MG63 (cell line): ENCODE measurements at regions not wholly inside any gene's neighbourhood (a gene's known extent, or its start where the extent isn't known, plus 50 kb on each side); places are given as distances from the start of the nearest gene placed in this dataset.
A peak's percentile ranks its signal among the peaks of the same experiment; 100 is the strongest.

Experiments used
- DNase-seq: peaks from one replicate; pipeline ENCODE4 v3.0.0-alpha.2; 2020
- H3K27me3 ChIP-seq: fragments of 250-450 bp; sonication (Bioruptor Pico); 2 replicates; pipeline ENCODE4 v1.5.1; 2020; ENCODE audit warnings: mild to moderate bottlenecking, moderate library complexity
- H3K36me3 ChIP-seq: fragments of 250-450 bp; sonication (Bioruptor Pico); 2 replicates; pipeline ENCODE4 v1.5.1; 2020; ENCODE audit warnings: mild to moderate bottlenecking, moderate library complexity
- H3K4me3 ChIP-seq: fragments of 250-450 bp; sonication (Bioruptor Pico); 2 replicates; pipeline ENCODE4 v1.5.1; 2020; ENCODE audit warnings: mild to moderate bottlenecking, moderate library complexity
- H3K9me3 ChIP-seq: fragments of 250-450 bp; sonication (Bioruptor Pico); 2 replicates; pipeline ENCODE4 v1.5.1; 2020; ENCODE audit warnings: mild to moderate bottlenecking, moderate library complexity

- H3K36me3 ChIP-seq, result no peaks in the 10 kb centered on the region
- H3K27me3 ChIP-seq, result no peaks in the 10 kb centered on the region
- H3K9me3 ChIP-seq, result no peaks in the 10 kb centered on the region
- peak; percentile 91 for DNase-seq
- no peak overlapping the region for H3K4me3 ChIP-seq
Measured at GRCh38 chr11:42239188-42239587, 779.7 kb upstream of the LRRC4C start.

- Histone ChIP-seq H3K4me3 (no peak overlapping the region), H3K27me3 (no peaks in the 10 kb centered on the region), H3K9me3 (no peaks in the 10 kb centered on the region; the same call in 1 of the 2 replicates), H3K36me3 (no peaks in the 10 kb centered on the region)
- DNase-seq, result no peak
Measured at GRCh38 chr11:42243385-42243784, 783.9 kb upstream of the LRRC4C start.

- DNase-seq, result no peak
- no peaks in the 10 kb centered on the region for H3K36me3 ChIP-seq
- H3K9me3 ChIP-seq, result no peaks in the 10 kb centered on the region; the same call in 1 of the 2 replicates
- no peaks in the 10 kb centered on the region for H3K27me3 ChIP-seq
- H3K4me3 ChIP-seq, result no peak overlapping the region
Measured at GRCh38 chr11:42244376-42244775, 784.9 kb upstream of the LRRC4C start.

GRCh38 chr11:42249401-42249800 lies 789.9 kb upstream of the LRRC4C start:
- DNase-seq, result no peak
- H3K4me3 ChIP-seq, result peak overlapping the region; percentile 12
- no peaks in the 10 kb centered on the region for H3K36me3 ChIP-seq
- H3K27me3 ChIP-seq, result no peaks in the 10 kb centered on the region
- H3K9me3 ChIP-seq, result peaks cover 4% of the 10 kb centered on the region

- H3K9me3 ChIP-seq, result peaks cover 4% of the 10 kb centered on the region
- DNase-seq, result no peak
- H3K36me3 ChIP-seq, result no peaks in the 10 kb centered on the region
- no peaks in the 10 kb centered on the region for H3K27me3 ChIP-seq
- peak overlapping the region; percentile 12 for H3K4me3 ChIP-seq
Measured at GRCh38 chr11:42249956-42250355, 790.5 kb upstream of the LRRC4C start.

- H3K27me3 ChIP-seq, result no peaks in the 10 kb centered on the region
- no peak overlapping the region for H3K4me3 ChIP-seq
- DNase-seq, result no peak
- H3K36me3 ChIP-seq, result no peaks in the 10 kb centered on the region
- peaks cover 7% of the 10 kb centered on the region for H3K9me3 ChIP-seq
Measured at GRCh38 chr11:42251984-42252383, 792.5 kb upstream of the LRRC4C start.

GRCh38 chr11:42253156-42253555 lies 793.7 kb upstream of the LRRC4C start:
- peaks cover 7% of the 10 kb centered on the region for H3K9me3 ChIP-seq
- no peaks in the 10 kb centered on the region for H3K36me3 ChIP-seq
- no peak for DNase-seq
- no peaks in the 10 kb centered on the region for H3K27me3 ChIP-seq
- no peak overlapping the region for H3K4me3 ChIP-seq

GRCh38 chr11:42255906-42256305 lies 796.5 kb upstream of the LRRC4C start:
- H3K9me3 ChIP-seq, result peaks cover 7% of the 10 kb centered on the region; the same call in 1 of the 2 replicates
- no peaks in the 10 kb centered on the region for H3K27me3 ChIP-seq
- no peaks in the 10 kb centered on the region for H3K36me3 ChIP-seq
- DNase-seq, result no peak
- no peak overlapping the region for H3K4me3 ChIP-seq

- no peak for DNase-seq
- Histone ChIP-seq H3K4me3 (no peak overlapping the region), H3K36me3 (no peaks in the 10 kb centered on the region), H3K27me3 (no peaks in the 10 kb centered on the region), H3K9me3 (0 out of 2 replicates have a peak, but pooled peaks cover 2% of the 10 kb centered on the region)
Measured at GRCh38 chr11:42257534-42257933, 798.1 kb upstream of the LRRC4C start.

GRCh38 chr11:42265072-42265471 lies 805.6 kb upstream of the LRRC4C start:
- no peaks in the 10 kb centered on the region for H3K36me3 ChIP-seq
- H3K4me3 ChIP-seq, result no peak overlapping the region
- no peak for DNase-seq
- no peaks in the 10 kb centered on the region for H3K9me3 ChIP-seq
- H3K27me3 ChIP-seq, result no peaks in the 10 kb centered on the region

GRCh38 chr11:42271306-42271705 lies 811.9 kb upstream of the LRRC4C start:
- no peaks in the 10 kb centered on the region for H3K36me3 ChIP-seq
- DNase-seq, result no peak
- no peak overlapping the region for H3K4me3 ChIP-seq
- H3K27me3 ChIP-seq, result no peaks in the 10 kb centered on the region
- peaks cover 27% of the 10 kb centered on the region for H3K9me3 ChIP-seq

- H3K4me3 ChIP-seq, result no peak overlapping the region
- H3K9me3 ChIP-seq, result peaks cover 30% of the 10 kb centered on the region
- no peaks in the 10 kb centered on the region for H3K36me3 ChIP-seq
Measured at GRCh38 chr11:42273977-42274376, 814.5 kb upstream of the LRRC4C start.

GRCh38 chr11:42296910-42297309 lies 837.5 kb upstream of the LRRC4C start:
- H3K36me3 ChIP-seq, result no peaks in the 10 kb centered on the region
- no peak overlapping the region for H3K4me3 ChIP-seq
- H3K9me3 ChIP-seq, result peaks cover 2% of the 10 kb centered on the region; the same call in 1 of the 2 replicates
- H3K27me3 ChIP-seq, result no peaks in the 10 kb centered on the region
- no peak for DNase-seq

More at GRCh38 chr11:42273977-42274376, 814.5 kb upstream of the LRRC4C start:
- no peaks in the 10 kb centered on the region for H3K27me3 ChIP-seq
- no peak for DNase-seq

GRCh38 chr11:42299780-42300179 lies 840.3 kb upstream of the LRRC4C start:
- DNase-seq, result no peak
- H3K27me3 ChIP-seq, result no peaks in the 10 kb centered on the region
- no peak overlapping the region for H3K4me3 ChIP-seq
- no peaks in the 10 kb centered on the region for H3K36me3 ChIP-seq
- H3K9me3 ChIP-seq, result peaks cover 2% of the 10 kb centered on the region

GRCh38 chr11:42301777-42302176 lies 842.3 kb upstream of the LRRC4C start:
- no peaks in the 10 kb centered on the region for H3K27me3 ChIP-seq
- H3K36me3 ChIP-seq, result no peaks in the 10 kb centered on the region
- H3K9me3 ChIP-seq, result no peaks in the 10 kb centered on the region; the same call in 1 of the 2 replicates
- no peak for DNase-seq
- no peak overlapping the region for H3K4me3 ChIP-seq

- H3K9me3 ChIP-seq, result no peaks in the 10 kb centered on the region
- H3K36me3 ChIP-seq, result no peaks in the 10 kb centered on the region
- no peak overlapping the region for H3K4me3 ChIP-seq
- H3K27me3 ChIP-seq, result no peaks in the 10 kb centered on the region
- DNase-seq, result no peak
Measured at GRCh38 chr11:42311514-42311913, 852.1 kb upstream of the LRRC4C start.

GRCh38 chr11:42311944-42312343 lies 852.5 kb upstream of the LRRC4C start:
- no peaks in the 10 kb centered on the region for H3K9me3 ChIP-seq
- no peak for DNase-seq
- H3K36me3 ChIP-seq, result no peaks in the 10 kb centered on the region
- no peaks in the 10 kb centered on the region for H3K27me3 ChIP-seq
- no peak overlapping the region for H3K4me3 ChIP-seq

GRCh38 chr11:42315267-42315666 lies 855.8 kb upstream of the LRRC4C start:
- no peak for DNase-seq

GRCh38 chr11:42315846-42316245 lies 856.4 kb upstream of the LRRC4C start:
- no peak overlapping the region for H3K4me3 ChIP-seq
- no peaks in the 10 kb centered on the region for H3K9me3 ChIP-seq
- no peaks in the 10 kb centered on the region for H3K36me3 ChIP-seq
- no peaks in the 10 kb centered on the region for H3K27me3 ChIP-seq
- DNase-seq, result no peak

More at GRCh38 chr11:42315267-42315666, 855.8 kb upstream of the LRRC4C start:
- Histone ChIP-seq H3K36me3 (no peaks in the 10 kb centered on the region), H3K27me3 (no peaks in the 10 kb centered on the region), H3K9me3 (no peaks in the 10 kb centered on the region), H3K4me3 (no peak overlapping the region)
